ACC112 (cell line): ENCODE measurements at regions not wholly inside any gene's neighbourhood (a gene's known extent, or its start where the extent isn't known, plus 50 kb on each side); places are given as distances from the start of the nearest gene placed in this dataset.

Source experiments
- H2AFZ ChIP-seq: fragments of 200-600 bp; sonication (generic); one replicate; pipeline ENCODE4 v1.6.0; 2017; ENCODE audit warnings: antibody characterized with exemption, low read length; ENCODE audit not compliant: unreplicated experiment
- H3K27ac ChIP-seq: fragments of 200-600 bp; sonication (generic); 2 replicates; pipeline ENCODE4 v1.5.1; 2014; ENCODE audit warnings: low read depth, mild to moderate bottlenecking, antibody characterized with exemption, low read length, moderate library complexity
- H3K27me3 ChIP-seq: fragments of 200-600 bp; sonication (generic); 2 replicates; pipeline ENCODE4 v1.6.1; 2014; ENCODE audit warnings: mild to moderate bottlenecking, antibody characterized with exemption, low read length, moderate library complexity, mixed read lengths; ENCODE audit not compliant: insufficient read depth
- H3K36me3 ChIP-seq: fragments of 200-600 bp; sonication (generic); 2 replicates; pipeline ENCODE4 v1.6.1; 2016; ENCODE audit warnings: mild to moderate bottlenecking, antibody characterized with exemption, low read length, moderate library complexity, mixed read lengths; ENCODE audit not compliant: insufficient read depth
- H3K4me1 ChIP-seq: fragments of 200-600 bp; sonication (generic); one replicate; pipeline ENCODE4 v1.6.1; 2016; ENCODE audit warnings: low read length, mixed read lengths; ENCODE audit not compliant: insufficient read depth, unreplicated experiment, control insufficient read depth
- H3K4me3 ChIP-seq: fragments of 200-600 bp; sonication (generic); 2 replicates; pipeline ENCODE4 v1.5.1; 2014; ENCODE audit warnings: mild to moderate bottlenecking, low read depth, low read length
- H3K79me2 ChIP-seq: fragments of 200-600 bp; sonication (generic); one replicate; pipeline ENCODE4 v1.6.0; 2016; ENCODE audit warnings: low read length; ENCODE audit not compliant: control insufficient read depth, unreplicated experiment, insufficient read depth

DNA sequence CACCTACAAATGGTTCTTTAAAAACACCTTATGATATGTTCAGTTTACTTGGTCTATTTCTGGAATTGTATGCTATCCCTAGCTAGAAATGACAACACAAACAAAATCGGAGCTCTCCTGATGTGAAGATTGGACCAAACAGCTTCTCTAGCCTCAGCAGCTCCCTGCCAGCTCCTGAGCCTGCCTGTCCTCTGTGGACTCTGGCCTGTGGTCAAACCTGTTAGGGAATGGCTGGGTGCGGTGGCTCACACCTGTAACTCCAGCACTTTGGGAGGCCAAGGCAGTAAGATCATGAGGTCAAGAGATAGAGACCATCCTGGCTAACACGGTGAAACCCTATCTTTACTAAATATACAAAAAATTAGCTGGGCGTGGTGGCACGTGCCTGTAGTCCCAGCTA is 195.3 kb downstream of the GAS1 start:
- no peak overlapping the region for H3K4me3 ChIP-seq
- H3K27me3 ChIP-seq = peaks cover 26% of the 10 kb centered on the region
- H2AFZ ChIP-seq = no peak overlapping the region
- no peaks in the 10 kb centered on the region for H3K79me2 ChIP-seq
- no peaks in the 10 kb centered on the region for H3K36me3 ChIP-seq
- H3K27ac ChIP-seq = no peak overlapping the region
- no peaks in the 10 kb centered on the region for H3K4me1 ChIP-seq

DNA sequence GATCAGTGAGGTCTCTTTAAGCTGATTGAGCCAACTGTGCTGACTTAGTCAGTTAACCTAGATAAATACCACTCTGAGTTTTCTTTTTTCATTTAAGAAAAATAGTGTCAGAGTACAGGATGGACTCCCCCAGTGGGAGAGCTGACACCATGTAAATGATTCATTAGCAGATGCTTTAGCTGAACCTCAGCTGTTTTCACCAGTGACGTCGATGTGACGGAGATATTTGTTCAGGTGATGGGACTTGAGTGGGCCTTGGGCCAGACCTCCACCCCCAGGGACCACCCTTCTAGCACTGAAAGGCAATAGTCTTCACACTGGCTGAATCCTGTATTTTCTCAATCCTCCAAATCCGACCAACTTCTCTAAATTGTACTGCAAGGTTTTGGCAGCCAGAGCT is 196.1 kb downstream of the GAS1 start:
- Histone ChIP-seq H3K36me3 (no peaks in the 10 kb centered on the region), H2AFZ (no peak overlapping the region), H3K4me3 (no peak overlapping the region), H3K4me1 (no peaks in the 10 kb centered on the region), H3K27me3 (peaks cover 21% of the 10 kb centered on the region), H3K27ac (no peak overlapping the region), H3K79me2 (no peaks in the 10 kb centered on the region)

- Histone ChIP-seq H3K79me2 (no peaks in the 10 kb centered on the region), H3K4me3 (no peak overlapping the region), H3K27ac (no peak overlapping the region), H3K27me3 (peaks cover 21% of the 10 kb centered on the region), H3K4me1 (no peaks in the 10 kb centered on the region), H2AFZ (no peak overlapping the region), H3K36me3 (no peaks in the 10 kb centered on the region)
Observed at GRCh38 chr9:86749894-86750255, 197.4 kb downstream of the GAS1 start.

GRCh38 chr9:86749161-86749893 is 198.0 kb downstream of the GAS1 start:
- no peak overlapping the region for H3K4me3 ChIP-seq
- no peaks in the 10 kb centered on the region for H3K4me1 ChIP-seq
- peaks cover 18% of the 10 kb centered on the region for H3K27me3 ChIP-seq
- H2AFZ ChIP-seq = no peak overlapping the region
- H3K36me3 ChIP-seq = no peaks in the 10 kb centered on the region
- no peaks in the 10 kb centered on the region for H3K79me2 ChIP-seq
- no peak overlapping the region for H3K27ac ChIP-seq

- no peak overlapping the region for H2AFZ ChIP-seq
- no peak overlapping the region for H3K4me3 ChIP-seq
- H3K79me2 ChIP-seq = no peaks in the 10 kb centered on the region
- no peaks in the 10 kb centered on the region for H3K36me3 ChIP-seq
- H3K27ac ChIP-seq = no peak overlapping the region
- peaks cover 11% of the 10 kb centered on the region for H3K27me3 ChIP-seq
- no peaks in the 10 kb centered on the region for H3K4me1 ChIP-seq
Observed at GRCh38 chr9:86747711-86748110, 199.6 kb downstream of the GAS1 start.

- H3K27me3 ChIP-seq = no peaks in the 10 kb centered on the region
- H2AFZ ChIP-seq = no peak overlapping the region
- no peak overlapping the region for H3K27ac ChIP-seq
- peaks cover 12% of the 10 kb centered on the region for H3K4me1 ChIP-seq
- H3K36me3 ChIP-seq = no peaks in the 10 kb centered on the region
- H3K79me2 ChIP-seq = no peaks in the 10 kb centered on the region
- H3K4me3 ChIP-seq = no peak overlapping the region
Observed at GRCh38 chr9:86741311-86742208, 205.7 kb downstream of the GAS1 start.

GRCh38 chr9:86735772-86736458 is 211.4 kb downstream of the GAS1 start:
- no peak overlapping the region for H2AFZ ChIP-seq
- peaks cover 56% of the 10 kb centered on the region for H3K4me1 ChIP-seq
- no peaks in the 10 kb centered on the region for H3K36me3 ChIP-seq
- no peaks in the 10 kb centered on the region for H3K27me3 ChIP-seq
- H3K4me3 ChIP-seq = no peak overlapping the region
- no peaks in the 10 kb centered on the region for H3K79me2 ChIP-seq
- no peak overlapping the region for H3K27ac ChIP-seq

DNA sequence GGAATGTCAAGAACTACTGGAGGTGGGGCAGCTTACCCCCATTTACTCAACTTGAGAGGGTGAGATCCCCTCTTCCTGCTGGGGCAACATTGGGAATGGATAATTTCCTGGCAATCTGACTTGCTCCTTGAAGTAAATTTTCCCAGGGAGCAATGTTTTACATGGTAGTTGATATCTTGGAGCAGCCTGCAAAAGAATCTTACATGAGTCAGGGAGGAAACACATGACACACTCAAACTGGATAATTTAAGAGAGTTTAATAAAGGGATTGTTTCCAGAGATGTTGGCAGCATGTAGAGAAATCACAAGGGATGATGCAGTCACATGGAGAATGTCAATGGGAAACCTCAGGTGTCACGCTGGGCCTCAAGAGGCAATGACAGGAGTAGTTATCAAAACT is 212.5 kb downstream of the GAS1 start:
- no peak overlapping the region for H2AFZ ChIP-seq
- no peaks in the 10 kb centered on the region for H3K79me2 ChIP-seq
- H3K36me3 ChIP-seq = no peaks in the 10 kb centered on the region
- no peaks in the 10 kb centered on the region for H3K27me3 ChIP-seq
- H3K4me3 ChIP-seq = no peak overlapping the region
- H3K27ac ChIP-seq = peak overlapping the region; percentile 29; the same call in 1 of the 2 replicates
- H3K4me1 ChIP-seq = peaks cover 66% of the 10 kb centered on the region

DNA sequence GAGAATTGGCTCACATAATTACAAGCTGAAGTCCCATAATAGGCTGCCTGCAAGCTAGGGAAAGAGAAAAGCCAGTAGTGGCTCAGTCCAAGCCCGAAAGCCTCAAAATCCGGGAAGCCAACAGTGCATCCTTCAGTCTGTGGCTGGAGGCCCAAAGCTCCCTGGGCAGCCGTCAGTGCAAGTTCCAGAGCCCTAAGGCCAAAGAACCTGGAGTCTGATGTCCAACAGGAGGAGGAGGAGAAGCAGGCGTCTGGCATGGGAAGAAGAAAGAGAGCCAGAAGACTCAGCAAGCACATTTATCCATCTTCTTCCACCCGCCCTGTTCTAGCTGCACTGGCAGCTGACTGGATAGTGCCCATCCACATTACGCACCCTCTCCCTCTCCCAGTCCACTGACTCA is 213.4 kb downstream of the GAS1 start:
- no peak overlapping the region for H3K4me3 ChIP-seq
- peaks cover 66% of the 10 kb centered on the region for H3K4me1 ChIP-seq
- H2AFZ ChIP-seq = no peak overlapping the region
- no peaks in the 10 kb centered on the region for H3K36me3 ChIP-seq
- no peaks in the 10 kb centered on the region for H3K27me3 ChIP-seq
- H3K27ac ChIP-seq = no peak overlapping the region
- H3K79me2 ChIP-seq = no peaks in the 10 kb centered on the region

DNA sequence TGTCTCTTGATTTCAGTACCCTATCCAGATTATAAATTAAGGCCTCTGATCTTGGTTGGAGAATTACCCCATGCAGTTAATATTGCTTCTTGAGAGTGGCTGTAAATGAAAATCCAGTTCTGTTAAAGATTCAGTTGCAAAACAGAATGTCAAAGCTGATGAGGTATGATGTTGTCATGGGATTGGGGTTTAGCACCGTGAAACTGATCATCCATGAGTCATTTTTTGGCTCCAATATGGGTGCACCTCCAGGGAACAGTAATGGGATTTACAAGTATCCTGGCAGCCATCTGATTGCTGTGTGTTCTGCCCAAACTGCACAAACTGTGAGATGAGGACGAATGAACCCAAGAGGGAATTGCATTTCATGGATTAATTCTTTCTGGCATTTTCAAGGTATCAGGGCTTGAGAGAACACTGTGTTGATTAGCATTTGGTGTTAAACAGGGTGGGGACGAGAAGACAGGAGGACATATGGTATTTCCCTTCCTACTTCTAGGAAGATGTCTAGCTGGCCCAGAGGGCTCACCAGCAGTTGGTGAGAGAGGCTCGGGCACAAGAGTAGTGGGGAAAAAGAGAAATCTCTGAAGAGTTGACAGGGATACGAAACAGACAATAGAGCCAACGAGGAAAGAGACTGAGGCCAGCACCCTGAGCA is 214.7 kb downstream of the GAS1 start:
- H3K27ac ChIP-seq = peak overlapping the region; percentile 90

More for the DNA sequence above, 214.7 kb downstream of the GAS1 start:
- peak overlapping the region; percentile 34; the same call in 1 of the 2 replicates for H3K4me3 ChIP-seq
- no peaks in the 10 kb centered on the region for H3K36me3 ChIP-seq
- H3K79me2 ChIP-seq = no peaks in the 10 kb centered on the region
- no peaks in the 10 kb centered on the region for H3K27me3 ChIP-seq
- H2AFZ ChIP-seq = peak overlapping the region; percentile 29
- H3K4me1 ChIP-seq = peaks cover 62% of the 10 kb centered on the region
